ENCODE measurements at regions not wholly inside any gene's neighbourhood (a gene's known extent, or its start where the extent isn't known, plus 50 kb on each side); places are given as distances from the start of the nearest gene placed in this dataset.

- TF ChIP-seq KDM5A (IDR thresholded peaks at IDR 0.05; ENCODE audit: low read length) = no peak
- TF ChIP-seq BACH1 (IDR thresholded peaks at IDR 0.05; ENCODE audit: low read length) = no peak
These were observed 59.3 kb upstream of the ANO1 start (continued) for GRCh38 chr11:70018816-70019215.
